ENCODE measurements at regions not wholly inside any gene's neighbourhood (a gene's known extent, or its start where the extent isn't known, plus 50 kb on each side); places are given as distances from the start of the nearest gene placed in this dataset.

DNA sequence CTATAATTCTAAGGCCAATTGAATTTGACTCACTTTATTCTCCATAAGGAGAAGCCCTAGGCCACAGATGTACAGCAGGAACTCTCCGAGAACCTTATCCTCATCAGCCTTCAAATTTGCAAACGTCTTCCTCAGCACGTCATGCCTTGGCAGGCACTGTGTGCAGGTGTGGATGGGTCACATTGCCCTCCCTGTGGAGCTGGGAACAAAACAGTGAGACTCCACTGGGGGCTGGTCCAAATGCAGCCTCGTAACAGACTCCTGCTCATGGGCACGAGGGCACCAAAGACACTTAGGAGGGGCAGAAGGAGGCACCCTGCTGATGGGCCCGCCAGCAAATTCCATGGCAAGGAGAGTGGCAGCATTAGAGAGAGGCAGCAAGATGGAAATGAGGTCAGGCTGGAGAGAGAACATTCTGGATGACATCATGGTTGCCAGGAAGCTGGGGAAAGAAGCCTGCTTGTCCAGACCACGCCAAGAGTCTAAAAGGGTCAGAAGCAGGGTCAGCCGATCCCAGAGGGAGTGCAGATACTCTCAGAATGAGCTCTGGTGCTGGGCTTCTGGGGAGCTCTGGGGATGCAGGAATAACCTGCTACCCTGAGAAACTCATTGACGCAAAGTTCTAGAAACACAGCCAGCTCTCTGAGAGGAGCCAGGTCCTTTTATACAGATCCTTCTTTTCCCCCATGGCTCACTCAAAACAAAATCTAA, 242.2 kb downstream of the B3GLCT start:
- no peak for DNase-seq (ENCODE audit: low read depth)

GRCh38 chr13:31442571-31442970, 242.8 kb downstream of the B3GLCT start:
- DNase-seq (ENCODE audit: low read depth) = no peak

- no peak for DNase-seq (ENCODE audit: low read depth)
These were observed 244.6 kb downstream of the B3GLCT start for GRCh38 chr13:31444266-31444856.

- no peak for DNase-seq (ENCODE audit: low read depth)
These were observed 252.8 kb downstream of the B3GLCT start for GRCh38 chr13:31452525-31452924.

- no peak for DNase-seq (ENCODE audit: low read depth)
These were observed 255.8 kb downstream of the B3GLCT start for GRCh38 chr13:31455581-31455980.

- DNase-seq (ENCODE audit: low read depth) = no peak
These were observed 256.3 kb downstream of the B3GLCT start for GRCh38 chr13:31456056-31456455.

DNA sequence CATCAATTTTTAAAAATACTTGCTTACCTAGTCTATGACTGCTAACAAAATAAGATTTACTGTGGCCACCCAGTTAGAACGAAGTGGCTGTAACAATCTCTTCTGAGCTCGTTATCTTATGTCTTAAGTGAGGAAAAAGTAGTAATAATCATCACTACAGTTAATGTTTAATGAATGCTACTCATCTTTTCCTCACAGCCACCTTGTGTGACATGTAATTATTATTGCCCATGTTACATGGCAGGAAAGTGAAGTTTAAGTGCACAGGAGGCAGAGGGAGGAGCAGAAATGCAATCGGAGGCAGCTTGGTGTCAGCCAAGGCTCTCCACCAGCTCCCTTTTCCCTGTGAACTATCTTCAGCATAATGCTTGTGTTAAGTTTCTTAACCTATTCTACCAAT, 260.3 kb downstream of the B3GLCT start:
- DNase-seq (ENCODE audit: low read depth) = no peak

GRCh38 chr13:31461923-31462322, 262.1 kb downstream of the B3GLCT start:
- no peak for DNase-seq (ENCODE audit: low read depth)

DNA sequence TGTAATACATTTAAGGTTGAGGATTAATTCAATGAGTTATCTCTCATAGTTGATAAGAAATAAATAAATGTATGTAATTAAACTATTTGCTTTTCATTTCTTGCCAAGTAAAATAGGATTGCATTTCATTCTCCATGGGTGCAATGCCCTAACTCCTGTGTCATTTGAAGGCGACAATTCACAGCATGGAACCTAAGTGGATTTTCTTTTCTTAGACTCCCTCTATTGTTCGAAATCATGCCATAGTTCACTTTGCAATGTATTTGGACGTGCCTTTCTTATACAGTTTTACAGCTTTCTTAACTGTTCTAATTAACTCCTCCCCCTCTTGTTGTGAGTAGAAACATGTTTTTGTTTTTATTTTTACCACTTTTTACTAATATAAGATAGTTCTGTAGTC, 263.0 kb downstream of the B3GLCT start:
- DNase-seq (ENCODE audit: low read depth) = no peak

DNA sequence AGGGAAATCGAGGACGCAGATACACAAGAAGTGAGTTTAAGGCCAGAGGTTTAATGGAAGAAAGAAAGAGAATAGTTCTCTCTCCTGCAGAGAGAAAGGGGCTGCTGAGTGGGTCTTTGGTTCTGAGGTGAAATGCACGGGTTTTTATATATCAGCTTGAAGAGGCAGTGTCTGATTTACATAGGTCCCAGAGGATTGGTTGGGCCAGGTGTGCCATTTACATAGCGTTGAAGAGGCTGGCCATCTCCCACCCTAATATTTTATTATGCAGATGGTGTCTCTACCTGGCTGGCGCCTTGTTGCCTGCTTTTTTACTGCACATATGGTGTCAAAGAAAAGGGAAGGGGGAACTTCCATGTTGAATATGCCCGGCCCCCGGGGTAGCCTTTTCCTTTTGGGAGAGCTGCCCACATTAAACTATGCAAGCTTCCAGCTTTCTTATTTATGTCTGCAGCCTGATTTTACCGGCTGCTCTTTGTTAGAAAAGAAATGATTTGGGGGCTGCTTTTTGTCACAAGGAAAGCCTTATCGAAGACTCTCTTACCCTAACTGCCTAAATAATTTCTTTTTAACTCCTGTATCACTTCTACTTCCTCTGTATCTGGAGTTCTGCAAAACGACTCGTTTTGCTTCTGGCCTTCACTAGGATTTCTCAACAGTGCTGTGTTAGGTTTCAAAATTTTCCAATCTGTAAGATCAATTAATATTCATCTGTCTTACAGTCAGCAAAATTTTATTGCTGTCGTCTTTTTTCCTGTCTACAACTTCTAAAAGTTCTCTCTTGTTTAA, 268.5 kb downstream of the B3GLCT start:
- no peak for DNase-seq (ENCODE audit: low read depth)

DNA sequence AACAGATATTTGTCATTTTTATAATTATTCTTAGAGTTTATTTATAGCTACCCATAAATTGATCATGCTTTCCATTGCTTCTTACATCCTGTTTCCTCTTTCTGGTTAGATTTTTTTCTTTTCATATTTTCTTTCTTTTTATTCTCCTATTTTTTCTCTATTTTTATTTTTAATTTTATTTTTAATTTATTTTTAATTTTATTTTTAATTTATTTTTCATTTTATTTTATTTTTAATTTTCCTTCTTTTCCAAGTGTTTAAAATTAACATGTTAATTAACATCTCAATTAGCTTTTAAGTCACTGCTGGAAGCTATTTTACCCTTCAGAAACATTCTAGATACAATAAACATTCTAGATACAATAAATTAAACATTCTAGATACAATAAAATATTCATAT, 269.6 kb downstream of the B3GLCT start:
- no peak for DNase-seq (ENCODE audit: low read depth)

DNA sequence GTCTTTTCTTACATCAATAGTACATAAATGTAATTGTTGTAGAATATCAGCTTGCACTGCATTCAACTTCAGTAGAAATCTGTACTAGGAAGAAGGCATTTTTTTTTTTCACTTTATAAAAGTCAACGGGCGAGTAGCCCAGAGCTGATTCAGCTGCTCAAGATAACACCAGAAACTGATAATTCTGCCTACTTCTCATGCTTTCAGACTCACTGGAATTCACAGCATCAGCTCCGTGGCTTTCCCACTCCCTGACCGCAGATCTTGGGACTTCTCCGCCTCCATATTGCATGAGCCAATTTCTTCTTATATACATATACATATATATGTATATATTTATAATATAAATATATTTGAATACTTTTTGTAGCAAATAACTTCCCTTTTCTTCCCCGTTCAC, 263.1 kb upstream of the RXFP2 start:
- DNase-seq (ENCODE audit: low read depth) = peak; percentile 55

- DNase-seq (ENCODE audit: low read depth) = no peak
These were observed 262.6 kb upstream of the RXFP2 start for GRCh38 chr13:31476753-31477152.

DNA sequence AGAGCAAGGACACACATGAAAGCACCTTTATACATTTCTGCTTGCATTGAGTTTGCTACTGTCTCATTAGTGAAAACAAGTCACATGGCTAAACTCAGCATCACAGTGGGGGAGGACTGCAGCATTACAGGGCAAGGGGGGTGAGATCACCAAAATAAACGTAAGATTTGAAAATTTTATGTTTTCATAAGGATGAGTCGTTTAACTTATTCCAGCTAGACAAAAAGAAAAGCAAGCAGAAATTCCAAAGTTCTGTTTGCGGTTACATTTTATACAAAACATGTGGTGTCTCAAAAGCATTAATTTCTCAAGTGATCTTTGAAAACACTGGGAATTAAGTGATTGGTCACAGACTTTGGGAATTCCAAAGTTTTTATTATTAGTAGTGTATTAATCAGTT, 261.4 kb upstream of the RXFP2 start:
- DNase-seq (ENCODE audit: low read depth) = no peak

DNA sequence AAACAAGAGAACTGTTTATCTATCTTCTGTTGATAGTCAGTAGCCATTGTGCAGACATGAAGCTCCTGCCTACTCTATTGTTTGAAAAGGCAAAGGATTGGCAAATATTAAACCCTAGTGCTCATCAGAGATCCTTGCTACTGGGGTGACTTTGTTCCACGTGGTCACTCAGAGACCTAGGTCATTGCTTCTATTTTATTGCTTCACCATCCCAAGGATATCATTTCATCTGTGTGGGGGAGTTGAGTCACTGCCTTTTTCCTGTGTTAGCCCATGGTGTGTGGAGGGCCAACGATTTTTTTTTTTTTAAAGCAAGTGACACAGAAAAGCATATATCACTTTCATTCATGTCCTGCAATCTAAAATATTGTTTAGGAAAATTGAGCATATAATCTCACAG, 254.1 kb upstream of the RXFP2 start:
- peak; percentile 65 for DNase-seq (ENCODE audit: low read depth)

DNA sequence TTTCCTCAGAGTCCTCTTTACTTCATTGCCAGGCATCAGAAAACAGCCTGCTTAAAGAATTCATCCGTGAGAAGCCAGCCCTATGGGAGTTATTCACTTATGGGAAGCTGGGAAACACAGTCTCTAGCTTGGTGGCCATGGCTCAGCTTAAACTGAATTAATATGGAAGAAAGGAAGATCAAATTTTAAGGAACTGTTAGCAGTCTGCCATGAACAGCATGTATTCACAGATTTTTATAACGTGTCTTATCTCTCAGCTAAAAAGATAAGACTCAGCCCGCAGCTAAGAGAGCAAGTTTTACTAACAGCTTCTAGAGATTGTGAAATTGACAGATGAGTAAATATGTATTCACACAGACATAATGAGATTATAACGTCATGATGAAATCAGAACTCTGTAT, 253.7 kb upstream of the RXFP2 start:
- no peak for DNase-seq (ENCODE audit: low read depth)

DNA sequence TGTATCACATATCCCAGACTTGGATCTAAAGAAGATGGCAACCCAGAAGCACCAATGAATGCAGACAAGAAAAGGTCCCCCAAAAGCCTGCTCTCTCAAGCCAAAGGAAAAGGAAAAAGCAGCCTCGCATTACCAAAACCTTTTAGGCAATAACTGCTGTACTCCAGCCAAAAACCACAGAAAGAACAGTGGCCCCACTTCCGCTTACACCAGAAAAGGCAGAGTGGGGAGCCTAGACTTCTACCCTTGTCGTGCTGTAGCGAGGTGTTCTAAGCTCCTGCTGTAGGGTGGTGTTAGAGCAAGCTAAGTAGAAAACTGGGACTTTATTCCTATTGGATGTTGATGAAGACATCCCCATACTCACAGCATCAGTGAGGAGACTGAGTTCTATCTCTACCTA, 244.0 kb upstream of the RXFP2 start:
- DNase-seq (ENCODE audit: low read depth) = no peak

DNA sequence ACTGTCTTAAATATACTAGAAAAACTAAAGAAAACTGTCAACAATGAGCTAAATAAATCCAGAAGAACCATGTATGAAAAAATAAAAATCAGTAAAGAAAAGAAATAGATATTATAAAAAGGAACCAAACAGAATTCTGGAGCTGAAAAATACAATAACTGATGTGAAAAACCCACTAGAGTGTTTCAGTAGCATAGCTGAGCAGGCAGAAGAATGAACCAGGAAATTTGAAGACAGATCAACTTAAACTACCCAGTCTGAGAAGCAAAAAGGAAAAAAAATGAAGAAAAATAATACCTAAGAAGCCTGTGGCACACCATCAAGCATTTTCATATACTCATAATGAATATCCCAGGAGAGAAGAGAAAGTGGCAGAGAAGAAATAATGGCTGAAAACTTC, 240.1 kb upstream of the RXFP2 start:
- no peak for DNase-seq (ENCODE audit: low read depth)

- no peak for DNase-seq (ENCODE audit: low read depth)
These were observed 235.7 kb upstream of the RXFP2 start for GRCh38 chr13:31503626-31504025.

DNA sequence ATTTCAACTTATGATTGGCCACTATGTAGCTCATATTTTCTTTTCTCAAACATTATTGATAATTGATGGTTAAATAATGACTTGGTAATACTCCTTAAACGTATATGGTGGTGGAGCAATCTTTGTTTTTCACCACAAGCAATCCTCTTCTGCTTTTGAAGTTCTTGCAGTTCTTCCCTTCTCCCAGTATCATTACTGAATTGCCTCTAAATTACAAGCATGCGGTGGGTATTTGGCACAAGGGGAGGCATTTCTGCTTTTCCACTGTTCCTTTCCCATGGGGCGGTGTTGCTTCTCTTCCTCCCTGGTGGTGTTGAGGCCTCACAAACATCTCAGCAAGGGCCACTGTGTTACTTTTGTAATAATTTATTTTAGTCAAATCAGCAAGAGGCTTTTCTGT, 234.4 kb upstream of the RXFP2 start:
- no peak for DNase-seq (ENCODE audit: low read depth)

- DNase-seq (ENCODE audit: low read depth) = no peak
These were observed 227.0 kb upstream of the RXFP2 start for GRCh38 chr13:31512331-31512730.

GRCh38 chr13:31514932-31515331, 224.4 kb upstream of the RXFP2 start:
- DNase-seq (ENCODE audit: low read depth) = no peak

- no peak for DNase-seq (ENCODE audit: low read depth)
These were observed 223.9 kb upstream of the RXFP2 start for GRCh38 chr13:31515427-31515826.
